H1 (cell line): ENCODE measurements at regions not wholly inside any gene's neighbourhood (a gene's known extent, or its start where the extent isn't known, plus 50 kb on each side); places are given as distances from the start of the nearest gene placed in this dataset.

Experiments
- CTCF ChIA-PET: fragments of 300-600 bp; sonication (Branson Sonifier 250); formaldehyde crosslinking; loops from one replicate; lab custom pipeline; 2021; ENCODE audit not compliant: partially characterized antibody; lab: Charles Lee
- POLR2A ChIA-PET: fragments of 300-600 bp; sonication (Branson Sonifier 250); formaldehyde crosslinking; loops from one replicate; lab custom pipeline; 2021; ENCODE audit warnings: inconsistent platforms; ENCODE audit not compliant: partially characterized antibody; lab: Charles Lee
- DNase-seq, 2 experiments: peaks; one replicate each; pipeline versions ENCODE4 v3.0.0 to v3.0.0-alpha.2; 2010 to 2022; ENCODE audit warnings: low spot score in 2 of 2, low read depth in 1 of 2, mixed read lengths in 1 of 2
- FAIRE-seq: peaks from 2 replicates; lab custom pipeline; 2011; peaks lifted over from hg19 to GRCh38; lab: Jason Lieb, UNC
- H2AFZ ChIP-seq: 2 replicates; pipeline ENCODE4 v1.8.1; 2012; ENCODE audit warnings: low read length, inconsistent platforms
- H2AK5ac ChIP-seq: 2 replicates; pipeline ENCODE4 v1.6.1; 2013; ENCODE audit warnings: low read depth, low read length
- H2BK120ac ChIP-seq: replicated peaks from 2 replicates; pipeline ENCODE3; 2013; ENCODE audit warnings: low read depth, low read length, inconsistent platforms
- H2BK12ac ChIP-seq: 2 replicates; pipeline ENCODE4 v1.6.1; 2013; ENCODE audit warnings: low read depth, low read length
- H2BK15ac ChIP-seq: 2 replicates; pipeline ENCODE4 v1.6.1; 2013; ENCODE audit warnings: low read length
- H2BK20ac ChIP-seq: 2 replicates; pipeline ENCODE4 v1.6.1; 2013; ENCODE audit warnings: low read length
- H2BK5ac ChIP-seq: 2 replicates; pipeline ENCODE4 v1.6.1; 2013; ENCODE audit warnings: low read depth, low read length
- H3K14ac ChIP-seq: 2 replicates; pipeline ENCODE4 v1.6.1; 2013; ENCODE audit warnings: inconsistent platforms; ENCODE audit not compliant: insufficient read length
- H3K18ac ChIP-seq: 2 replicates; pipeline ENCODE4 v1.6.1; 2013; ENCODE audit warnings: low read length; ENCODE audit errors: extremely low read depth
- H3K23ac ChIP-seq: 2 replicates; pipeline ENCODE4 v1.6.1; 2013; ENCODE audit warnings: inconsistent platforms; ENCODE audit not compliant: insufficient read length
- H3K23me2 ChIP-seq: 2 replicates; pipeline ENCODE4 v1.6.1; 2013; ENCODE audit warnings: low read depth, low read length
- H3K27ac ChIP-seq: 2 replicates; pipeline ENCODE4 v1.6.1; 2011; ENCODE audit warnings: low read depth, low read length, inconsistent platforms
- H3K27me3 ChIP-seq, 4 experiments: replicated peaks in 1 of 4; 1 replicate in 1 of 4; 2 replicates in 3 of 4; pipeline versions ENCODE4 v1.6.1 to v1.8.1; 2011 to 2013; ENCODE audit warnings: low read length in 3 of 4, mild to moderate bottlenecking in 3 of 4, inconsistent platforms in 2 of 4, mixed read lengths in 2 of 4, moderate library complexity in 1 of 4; ENCODE audit not compliant: control insufficient read depth in 3 of 4, insufficient read depth in 3 of 4; ENCODE audit errors: extremely low read depth in 1 of 4
- H3K36me3 ChIP-seq, 4 experiments: 2 replicates each; pipeline versions ENCODE4 v1.6.1 to v1.8.1; 2011 to 2013; ENCODE audit warnings: mild to moderate bottlenecking in 4 of 4, low read length in 3 of 4, moderate library complexity in 2 of 4, control low read depth in 1 of 4, inconsistent platforms in 1 of 4; ENCODE audit not compliant: insufficient read depth in 4 of 4, control insufficient read depth in 2 of 4
- H3K4ac ChIP-seq: replicated peaks from 2 replicates; pipeline ENCODE3; 2013; ENCODE audit warnings: low read length, low read depth, mixed read lengths, inconsistent platforms; ENCODE audit not compliant: insufficient read length
- H3K4me1 ChIP-seq, 4 experiments: replicated peaks in 1 of 4; 1 replicate in 1 of 4; 2 replicates in 3 of 4; pipeline versions ENCODE4 v1.6.1 to v1.8.1; 2011 to 2013; ENCODE audit warnings: low read length in 3 of 4, inconsistent platforms in 2 of 4, mixed read lengths in 1 of 4; ENCODE audit not compliant: insufficient read depth in 4 of 4, control insufficient read depth in 3 of 4
- H3K4me2 ChIP-seq, 2 experiments: 2 replicates each; pipeline versions ENCODE4 v1.6.1 to v1.8.1; 2011 to 2013; ENCODE audit warnings: low read depth in 2 of 2, low read length in 2 of 2, control low read depth in 1 of 2, inconsistent platforms in 1 of 2, mild to moderate bottlenecking in 1 of 2; ENCODE audit not compliant: insufficient read depth in 1 of 2
- H3K4me3 ChIP-seq, 4 experiments: fragments of 200-600, 300-600 bp in 1 of 4; sonication (generic), shearing (Covaris generic), sonication (Bioruptor Twin) in 1 of 4; 2 replicates each; pipeline versions ENCODE4 v1.5.1 to v1.8.1; 2011 to 2016; ENCODE audit warnings: low read length in 4 of 4, low read depth in 3 of 4, control low read depth in 2 of 4, inconsistent platforms in 2 of 4, mild to moderate bottlenecking in 2 of 4, mixed read lengths in 1 of 4, moderate library complexity in 1 of 4; ENCODE audit not compliant: insufficient read depth in 2 of 4; ENCODE audit errors: extremely low read depth in 1 of 4
- H3K56ac ChIP-seq: replicated peaks from 2 replicates; pipeline ENCODE3; 2013; ENCODE audit warnings: low read depth, mild to moderate bottlenecking, mixed read lengths, low read length, inconsistent platforms; ENCODE audit not compliant: insufficient read length
- H3K79me1 ChIP-seq: 2 replicates; pipeline ENCODE4 v1.6.1; 2013; ENCODE audit warnings: low read depth, low read length, control low read depth
- H3K79me2 ChIP-seq, 2 experiments: 2 replicates each; pipeline versions ENCODE4 v1.6.1 to v1.8.1; 2012 to 2013; ENCODE audit warnings: low read length in 2 of 2, mild to moderate bottlenecking in 2 of 2, inconsistent platforms in 1 of 2; ENCODE audit not compliant: insufficient read depth in 2 of 2, control insufficient read depth in 1 of 2
- H3K9ac ChIP-seq, 4 experiments: replicated peaks in 1 of 4; 1 replicate in 1 of 4; 2 replicates in 3 of 4; pipeline versions ENCODE4 v1.6.1 to v1.8.1; 2011 to 2013; ENCODE audit warnings: low read depth in 3 of 4, low read length in 3 of 4, control low read depth in 2 of 4, mild to moderate bottlenecking in 2 of 4, moderate library complexity in 2 of 4, inconsistent platforms in 1 of 4; ENCODE audit errors: extremely low read depth in 1 of 4
- H3K9me3 ChIP-seq, 2 experiments: 2 replicates each; pipeline versions ENCODE4 v1.6.1 to v1.8.1; 2012 to 2013; ENCODE audit warnings: mild to moderate bottlenecking in 2 of 2, moderate library complexity in 2 of 2, control low read depth in 1 of 2, inconsistent platforms in 1 of 2, low read depth in 1 of 2, low read length in 1 of 2, mixed read lengths in 1 of 2; ENCODE audit not compliant: insufficient read depth in 2 of 2
- H4K20me1 ChIP-seq, 2 experiments: replicated peaks in 1 of 2; 2 replicates each; pipeline versions ENCODE3 to v1.8.1; 2011 to 2013; ENCODE audit warnings: inconsistent platforms in 2 of 2, low read length in 2 of 2, mild to moderate bottlenecking in 1 of 2; ENCODE audit not compliant: insufficient read depth in 2 of 2, control insufficient read depth in 1 of 2
- H4K5ac ChIP-seq: 2 replicates; pipeline ENCODE4 v1.6.1; 2013; ENCODE audit warnings: low read length, low read depth, mixed read lengths, inconsistent platforms; ENCODE audit not compliant: insufficient read length
- H4K8ac ChIP-seq: 2 replicates; pipeline ENCODE4 v1.8.0; 2013; ENCODE audit warnings: mild to moderate bottlenecking, moderate library complexity, low read length, inconsistent platforms; ENCODE audit not compliant: insufficient read depth; ENCODE audit errors: extremely low read depth
- H4K91ac ChIP-seq: replicated peaks from 2 replicates; pipeline ENCODE3; 2013; ENCODE audit warnings: low read length, mixed read lengths, inconsistent platforms; ENCODE audit not compliant: insufficient read length
- ASH2L ChIP-seq: fragments of 200-600, 300-600 bp; sonication (generic); IDR thresholded peaks from one replicate; pipeline ENCODE4 v1.7.1; 2017; ENCODE audit warnings: low read length
- BCL11A ChIP-seq, 2 experiments: IDR thresholded peaks; one replicate each; pipeline ENCODE4 v1.6.1; 2011; ENCODE audit warnings: low read depth in 2 of 2, low read length in 2 of 2, mild to moderate bottlenecking in 2 of 2
- CHD2 ChIP-seq: IDR thresholded peaks from 2 replicates; pipeline ENCODE4 v1.6.1; 2012; ENCODE audit warnings: low read length, improper control_type of control experiment
- KDM5A ChIP-seq: fragments of 200-600 bp; IDR thresholded peaks from 2 replicates; pipeline ENCODE4 v1.7.1; 2012; ENCODE audit warnings: mild to moderate bottlenecking, low read length, inconsistent platforms, mixed read lengths
- NANOG ChIP-seq: IDR thresholded peaks from 2 replicates; pipeline ENCODE4 v1.6.1; 2011; ENCODE audit warnings: low read length, low read depth, mild to moderate bottlenecking, inconsistent platforms; ENCODE audit not compliant: insufficient read depth, poor library complexity, severe bottlenecking
- POLR2AphosphoS5 ChIP-seq: IDR thresholded peaks from 2 replicates; pipeline ENCODE4 v1.6.1; 2011; ENCODE audit warnings: low read depth, low read length
- POU5F1 ChIP-seq: IDR thresholded peaks from 2 replicates; pipeline ENCODE4 v1.6.1; 2011; ENCODE audit warnings: low read depth, mild to moderate bottlenecking, low read length, moderate library complexity
- RAD21 ChIP-seq, 2 experiments: IDR thresholded peaks in 1 of 2; conservative IDR thresholded peaks in 1 of 2; 2 replicates each; pipeline ENCODE4 v1.6.1; 2011; ENCODE audit warnings: low read depth in 2 of 2, low read length in 2 of 2, improper control_type of control experiment in 1 of 2, inconsistent platforms in 1 of 2, mild to moderate bottlenecking in 1 of 2, moderate library complexity in 1 of 2
- RBBP5 ChIP-seq: IDR thresholded peaks from 2 replicates; pipeline ENCODE4 v1.7.1; 2012; ENCODE audit warnings: low read depth, mild to moderate bottlenecking, inconsistent platforms, low read length, moderate library complexity, borderline replicate concordance
- SP2 ChIP-seq: IDR thresholded peaks from 2 replicates; pipeline ENCODE4 v1.6.1; 2012; ENCODE audit warnings: mild to moderate bottlenecking, low read length, inconsistent platforms
- WGBS, 2 experiments: shearing (Covaris generic) in 1 of 2; methylation state at CpG; one replicate each; pipeline versions ENCODE4 v1.1.6 to v1.1.7; 2013 to 2015; ENCODE audit warnings: low lambda C conversion rate in 2 of 2, mixed read lengths in 2 of 2, inconsistent platforms in 1 of 2, low coverage in 1 of 2, missing lambda C conversion rate in 1 of 2; ENCODE audit not compliant: insufficient replicate concordance in 2 of 2, insufficient coverage in 1 of 2, insufficient read length in 1 of 2; ENCODE audit errors: extremely low coverage in 1 of 2, missing lambda C conversion rate in 1 of 2; 5-methylcytosine and 5-hydroxymethylcytosine counted together
- TF ChIP-seq, protein P1 (sequence below): IDR thresholded peaks from 2 replicates; pipeline ENCODE4 v1.6.1; 2011; ENCODE audit warnings: low read length, improper control_type of control experiment
- TF ChIP-seq, protein P2 (sequence below): IDR thresholded peaks from 2 replicates; pipeline ENCODE4 v1.6.1; 2012; ENCODE audit warnings: inconsistent platforms

DNA sequence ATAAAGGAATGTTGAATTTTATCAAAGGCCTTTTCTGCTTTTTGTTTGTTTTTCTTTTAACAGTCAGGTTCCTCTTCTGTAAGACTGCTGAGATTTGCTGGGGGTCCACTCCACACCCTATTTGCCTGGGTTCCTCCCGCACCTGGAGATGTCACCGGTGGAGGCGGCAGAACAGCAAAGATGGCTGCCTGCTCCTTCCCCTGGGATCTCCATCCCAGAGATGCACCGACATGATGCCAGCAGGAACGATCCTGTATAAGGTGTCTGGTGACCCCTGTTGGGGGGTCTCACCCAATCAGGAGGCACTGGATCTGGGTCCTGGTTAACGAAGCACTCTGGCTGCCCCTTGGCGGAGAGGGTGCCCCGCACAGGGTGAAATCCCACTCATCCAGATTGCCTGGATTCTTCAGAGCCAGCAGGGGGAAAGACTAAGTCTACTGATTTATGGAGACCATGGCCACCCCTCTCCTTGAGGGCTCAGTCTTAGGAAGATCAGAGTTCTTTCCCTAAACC is 244.0 kb upstream of the MDGA2 start:
- CTCF ChIA-PET = interaction anchor here (4.1 kb wide), 1 partner anchor 11 kb away, joined by 21 read pairs; no protein-coding TSS in a partner anchor
- Histone ChIP-seq H2AFZ (no peak overlapping the region), H4K20me1 (no peaks in the 10 kb centered on the region), H3K4me1 (no peaks in the 10 kb centered on the region), H3K9ac (no peak overlapping the region), H4K8ac (no peak overlapping the region), H2BK20ac (no peak overlapping the region), H3K79me1 (no peaks in the 10 kb centered on the region; the same call in 1 of the 2 replicates), H3K27ac (no peak overlapping the region), H3K14ac (no peak overlapping the region), H4K91ac (no peak overlapping the region), H4K5ac (no peak overlapping the region), H2BK120ac (no peak overlapping the region), H3K23me2 (no peaks in the 10 kb centered on the region), H3K9me3 (no peaks in the 10 kb centered on the region), H3K79me2 (no peaks in the 10 kb centered on the region), H3K4me2 (no peak overlapping the region), H2AK5ac (no peak overlapping the region), H2BK5ac (no peak overlapping the region), H3K18ac (no peak overlapping the region), H3K4ac (no peak overlapping the region), H3K23ac (no peak overlapping the region), H3K4me3 (no peak overlapping the region), H2BK12ac (no peak overlapping the region), H2BK15ac (no peak overlapping the region), H3K56ac (no peak overlapping the region), H3K27me3 (no peaks in the 10 kb centered on the region), H3K36me3 (no peaks in the 10 kb centered on the region)
- 94% methylated on average over 8 of the region's 8 CpGs; no CpG with 5 or more reads in 1 of the 2 experiments for WGBS, 2 experiments
- FAIRE-seq = no peak
- POLR2A ChIA-PET = no interaction called here
- DNase-seq = no peak
- TF ChIP-seq CHD2 (no peak), RBBP5 (no peak), RAD21 (IDR thresholded peaks at IDR 0.05 in 1 of 2, conservative IDR thresholded peaks at IDR 0.05 in 1 of 2; ENCODE audit: low read depth in 2 of 2, low read length in 2 of 2) (no peak), ASH2L (no peak), KDM5A (no peak), POU5F1 (no peak), POLR2AphosphoS5 (no peak), SP2 (no peak), NANOG (no peak), BCL11A (IDR thresholded peaks at IDR 0.05; ENCODE audit: low read depth in 2 of 2, low read length in 2 of 2) (no peak)
- TF ChIP-seq, protein P1, sequence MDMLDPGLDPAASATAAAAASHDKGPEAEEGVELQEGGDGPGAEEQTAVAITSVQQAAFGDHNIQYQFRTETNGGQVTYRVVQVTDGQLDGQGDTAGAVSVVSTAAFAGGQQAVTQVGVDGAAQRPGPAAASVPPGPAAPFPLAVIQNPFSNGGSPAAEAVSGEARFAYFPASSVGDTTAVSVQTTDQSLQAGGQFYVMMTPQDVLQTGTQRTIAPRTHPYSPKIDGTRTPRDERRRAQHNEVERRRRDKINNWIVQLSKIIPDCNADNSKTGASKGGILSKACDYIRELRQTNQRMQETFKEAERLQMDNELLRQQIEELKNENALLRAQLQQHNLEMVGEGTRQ = no peak
- TF ChIP-seq, protein P2, sequence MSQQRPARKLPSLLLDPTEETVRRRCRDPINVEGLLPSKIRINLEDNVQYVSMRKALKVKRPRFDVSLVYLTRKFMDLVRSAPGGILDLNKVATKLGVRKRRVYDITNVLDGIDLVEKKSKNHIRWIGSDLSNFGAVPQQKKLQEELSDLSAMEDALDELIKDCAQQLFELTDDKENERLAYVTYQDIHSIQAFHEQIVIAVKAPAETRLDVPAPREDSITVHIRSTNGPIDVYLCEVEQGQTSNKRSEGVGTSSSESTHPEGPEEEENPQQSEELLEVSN = no peak
